ENCODE measurements at regions not wholly inside any gene's neighbourhood (a gene's known extent, or its start where the extent isn't known, plus 50 kb on each side); places are given as distances from the start of the nearest gene placed in this dataset.

- no peak overlapping the region for H3K27ac ChIP-seq (ENCODE audit: poor library complexity, severe bottlenecking)
- no peaks in the 10 kb centered on the region for H3K27me3 ChIP-seq (ENCODE audit: insufficient read depth, poor library complexity, severe bottlenecking)
- peaks cover 6% of the 10 kb centered on the region for H3K9me3 ChIP-seq (ENCODE audit: severe bottlenecking)
- no peak overlapping the region for H3K4me3 ChIP-seq (ENCODE audit: severe bottlenecking)
- DNase-seq (ENCODE audit: low spot score) (no peak), ATAC-seq (ENCODE audit: low read depth) (no peak)
- no peak for TF ChIP-seq CTCF (IDR thresholded peaks at IDR 0.05; ENCODE audit: poor library complexity, severe bottlenecking)
- H3K36me3 ChIP-seq (ENCODE audit: low read depth) = no peaks in the 10 kb centered on the region
- no peaks in the 10 kb centered on the region for H3K4me1 ChIP-seq (ENCODE audit: insufficient read depth, poor library complexity, severe bottlenecking)
Measured at GRCh38 chr3:13178107-13178506, 104.9 kb upstream of the IQSEC1 start.

GRCh38 chr3:13177641-13178040 is 104.4 kb upstream of the IQSEC1 start:
- no peak for TF ChIP-seq CTCF (IDR thresholded peaks at IDR 0.05; ENCODE audit: poor library complexity, severe bottlenecking)
- Histone ChIP-seq H3K4me3 (ENCODE audit: severe bottlenecking) (no peak overlapping the region), H3K9me3 (ENCODE audit: severe bottlenecking) (peaks cover 6% of the 10 kb centered on the region), H3K4me1 (ENCODE audit: insufficient read depth, poor library complexity, severe bottlenecking) (no peaks in the 10 kb centered on the region), H3K36me3 (ENCODE audit: low read depth) (no peaks in the 10 kb centered on the region), H3K27ac (ENCODE audit: poor library complexity, severe bottlenecking) (no peak overlapping the region), H3K27me3 (ENCODE audit: insufficient read depth, poor library complexity, severe bottlenecking) (no peaks in the 10 kb centered on the region)
- no peak for ATAC-seq (ENCODE audit: low read depth)
- DNase-seq (ENCODE audit: low spot score) = no peak

GRCh38 chr3:13177236-13177635 is 104.0 kb upstream of the IQSEC1 start:
- no peak overlapping the region for H3K4me3 ChIP-seq (ENCODE audit: severe bottlenecking)
- H3K9me3 ChIP-seq (ENCODE audit: severe bottlenecking) = peaks cover 6% of the 10 kb centered on the region
- no peak for TF ChIP-seq CTCF (IDR thresholded peaks at IDR 0.05; ENCODE audit: poor library complexity, severe bottlenecking)
- H3K36me3 ChIP-seq (ENCODE audit: low read depth) = no peaks in the 10 kb centered on the region
- H3K4me1 ChIP-seq (ENCODE audit: insufficient read depth, poor library complexity, severe bottlenecking) = no peaks in the 10 kb centered on the region
- H3K27me3 ChIP-seq (ENCODE audit: insufficient read depth, poor library complexity, severe bottlenecking) = no peaks in the 10 kb centered on the region
- ATAC-seq (ENCODE audit: low read depth) = no peak
- no peak overlapping the region for H3K27ac ChIP-seq (ENCODE audit: poor library complexity, severe bottlenecking)
- DNase-seq (ENCODE audit: low spot score) = no peak

GRCh38 chr3:13176445-13176844 is 103.2 kb upstream of the IQSEC1 start:
- TF ChIP-seq CTCF (IDR thresholded peaks at IDR 0.05; ENCODE audit: poor library complexity, severe bottlenecking) = no peak
- H3K9me3 ChIP-seq (ENCODE audit: severe bottlenecking) = peaks cover 6% of the 10 kb centered on the region
- H3K4me3 ChIP-seq (ENCODE audit: severe bottlenecking) = no peak overlapping the region
- ATAC-seq (ENCODE audit: low read depth) (no peak), DNase-seq (ENCODE audit: low spot score) (no peak)
- no peaks in the 10 kb centered on the region for H3K4me1 ChIP-seq (ENCODE audit: insufficient read depth, poor library complexity, severe bottlenecking)
- no peak overlapping the region for H3K27ac ChIP-seq (ENCODE audit: poor library complexity, severe bottlenecking)
- no peaks in the 10 kb centered on the region for H3K36me3 ChIP-seq (ENCODE audit: low read depth)
- no peaks in the 10 kb centered on the region for H3K27me3 ChIP-seq (ENCODE audit: insufficient read depth, poor library complexity, severe bottlenecking)

GRCh38 chr3:13174803-13175135 is 101.5 kb upstream of the IQSEC1 start:
- peaks cover 6% of the 10 kb centered on the region for H3K9me3 ChIP-seq (ENCODE audit: severe bottlenecking)
- no peak overlapping the region for H3K4me3 ChIP-seq (ENCODE audit: severe bottlenecking)
- H3K27me3 ChIP-seq (ENCODE audit: insufficient read depth, poor library complexity, severe bottlenecking) = no peaks in the 10 kb centered on the region
- ATAC-seq (ENCODE audit: low read depth) (no peak), DNase-seq (ENCODE audit: low spot score) (peak; percentile 26)
- H3K36me3 ChIP-seq (ENCODE audit: low read depth) = no peaks in the 10 kb centered on the region
- H3K4me1 ChIP-seq (ENCODE audit: insufficient read depth, poor library complexity, severe bottlenecking) = no peaks in the 10 kb centered on the region
- TF ChIP-seq CTCF (IDR thresholded peaks at IDR 0.05; ENCODE audit: poor library complexity, severe bottlenecking) = no peak
- no peak overlapping the region for H3K27ac ChIP-seq (ENCODE audit: poor library complexity, severe bottlenecking)
